HG03439 (cell line): ENCODE measurements at regions not wholly inside any gene's neighbourhood (a gene's known extent, or its start where the extent isn't known, plus 50 kb on each side); places are given as distances from the start of the nearest gene placed in this dataset.
A peak's percentile ranks its signal among the peaks of the same experiment; 100 is the strongest.
"Not testable (repeated sequence)": the region's sequence is repeated elsewhere in the genome, so short reads cannot be mapped to it uniquely, and the experiment has no call there.

Source experiments
- ATAC-seq: cut with Tn5 transposase; IDR thresholded peaks from one replicate; pipeline ENCODE4 v1.9.1; 2021; ENCODE audit warnings: mild to moderate bottlenecking, moderate library complexity; ENCODE audit not compliant: unreplicated experiment

DNA sequence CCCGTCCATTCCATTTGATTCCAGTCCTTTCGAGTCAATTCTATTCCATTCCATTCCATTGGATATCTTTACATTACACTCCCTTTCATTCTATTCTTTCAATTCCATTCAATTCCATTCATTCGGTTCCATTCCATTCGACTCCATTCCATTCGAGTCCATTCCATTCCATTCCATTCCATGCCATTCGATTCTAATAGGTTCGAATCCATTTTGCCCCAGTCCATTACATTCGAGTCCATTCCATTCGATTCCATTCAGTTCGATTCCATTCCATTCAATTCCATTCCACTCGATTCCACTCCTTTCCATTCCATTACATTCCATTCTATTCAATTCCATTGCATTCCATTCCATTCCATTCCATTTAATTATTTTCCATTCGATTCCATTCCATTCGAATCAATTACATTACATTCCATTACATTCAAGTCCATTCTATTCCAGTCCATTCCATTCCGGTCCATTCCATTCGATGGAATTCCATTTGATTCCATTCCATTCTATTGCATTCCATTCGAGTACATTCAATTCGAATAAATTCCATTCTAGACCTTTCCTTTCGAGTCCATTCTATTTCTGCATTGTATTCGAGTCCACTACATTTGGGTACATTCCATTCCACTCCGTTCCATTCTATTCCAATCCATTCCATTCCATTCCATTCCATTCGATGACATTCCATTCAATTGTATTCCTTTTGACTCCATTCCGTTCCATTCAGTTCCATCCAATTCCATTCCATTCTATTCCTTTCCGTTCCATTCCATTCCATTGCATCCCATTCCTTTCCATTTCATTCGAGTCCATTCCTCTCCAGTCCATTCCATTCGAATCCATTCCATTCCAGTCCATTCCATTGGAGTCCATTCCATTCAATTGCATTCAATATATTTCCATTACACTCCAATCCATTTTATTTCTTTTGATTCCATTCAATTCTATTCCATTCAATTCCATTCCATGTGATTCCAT is 2604.8 kb upstream of the TPTE start:
- ATAC-seq = no peak

DNA sequence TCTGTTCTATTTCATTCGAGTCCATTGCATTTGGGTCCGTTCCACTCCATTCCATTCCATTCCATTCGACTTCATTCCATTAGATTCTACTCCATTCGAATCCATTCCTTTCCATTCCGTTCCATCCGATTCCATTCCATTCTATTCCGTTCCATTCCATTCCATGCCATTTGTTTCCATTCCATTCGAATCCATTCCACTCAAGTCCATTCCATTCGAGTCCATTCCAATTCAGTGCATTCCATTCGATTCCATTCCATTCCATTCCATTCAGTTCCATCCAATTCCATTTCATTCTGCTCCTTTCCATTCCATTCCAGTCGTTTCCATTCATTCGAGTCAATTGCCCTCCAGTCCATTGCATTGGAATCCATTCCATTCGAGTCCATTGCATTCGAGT is 2603.7 kb upstream of the TPTE start:
- no peak for ATAC-seq

- peak; percentile 59 for ATAC-seq
Observed at GRCh38 chr21:7925918-7926582, 2595.3 kb upstream of the TPTE start.

- ATAC-seq = not testable (repeated sequence)
Observed at GRCh38 chr21:7928528-7928927, 2592.9 kb upstream of the TPTE start.

GRCh38 chr21:7929586-7929985 is 2591.8 kb upstream of the TPTE start:
- not testable (repeated sequence) for ATAC-seq

DNA sequence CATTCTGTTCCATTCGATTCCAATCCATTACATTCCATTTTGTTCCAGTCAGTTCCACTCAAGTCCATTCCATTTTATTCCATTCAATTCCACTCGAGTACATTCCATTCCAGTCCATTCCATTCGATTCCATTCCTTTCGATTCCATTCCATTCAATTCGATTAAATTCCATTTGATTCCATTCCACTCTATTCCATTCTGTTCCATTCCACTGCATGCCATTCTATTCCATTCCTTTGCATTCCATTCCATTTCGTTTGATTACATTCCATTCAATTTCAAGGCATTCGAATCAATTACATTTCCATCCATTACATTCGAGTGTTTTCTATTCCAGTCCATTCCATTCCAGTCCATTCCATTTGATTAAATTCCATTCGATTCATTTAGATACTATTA is 2590.9 kb upstream of the TPTE start:
- ATAC-seq = not testable (repeated sequence)

- ATAC-seq = not testable (repeated sequence)
Observed at GRCh38 chr21:7932113-7932512, 2589.3 kb upstream of the TPTE start.

DNA sequence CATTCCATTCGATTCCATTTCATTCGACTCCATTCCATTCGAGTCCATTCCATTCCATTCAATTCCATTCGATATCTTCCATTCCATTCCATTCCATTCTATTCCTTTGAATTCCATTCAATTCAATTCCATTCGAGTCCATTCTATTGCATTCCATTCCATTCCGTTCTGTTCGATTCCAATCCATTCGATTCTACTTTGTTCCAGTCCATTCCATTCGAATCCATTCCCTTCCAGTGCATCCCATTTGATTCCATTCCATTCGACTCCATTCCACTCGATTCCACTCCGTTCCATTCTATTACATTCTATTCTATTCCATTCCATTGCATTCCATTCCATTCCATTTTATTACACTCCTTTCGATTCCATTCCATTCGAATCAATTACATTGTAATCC is 2588.5 kb upstream of the TPTE start:
- ATAC-seq = not testable (repeated sequence)

GRCh38 chr21:7933923-7934322 is 2587.5 kb upstream of the TPTE start:
- no peak for ATAC-seq

- not testable (repeated sequence) for ATAC-seq
Observed at GRCh38 chr21:7937297-7937696, 2584.1 kb upstream of the TPTE start.

GRCh38 chr21:7938223-7938622 is 2583.2 kb upstream of the TPTE start:
- ATAC-seq = not testable (repeated sequence)

DNA sequence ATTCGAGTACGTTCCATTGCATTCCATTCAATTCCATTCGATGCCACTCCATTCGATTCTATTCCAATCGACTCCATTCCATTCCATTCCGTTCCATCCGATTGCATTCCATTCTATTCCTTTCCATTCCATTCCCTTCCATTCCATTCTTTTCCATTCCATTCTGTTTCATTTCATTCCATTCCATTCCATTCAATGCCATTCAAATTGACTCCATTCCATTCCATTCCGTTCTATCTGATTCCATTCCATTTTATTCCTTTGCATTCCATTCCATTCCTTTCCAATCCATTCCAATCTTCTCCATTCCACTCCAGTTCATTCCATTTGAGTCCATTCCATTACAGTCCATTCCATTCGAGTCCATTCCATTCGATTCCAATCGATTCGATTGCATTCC is 2580.0 kb upstream of the TPTE start:
- not testable (repeated sequence) for ATAC-seq

DNA sequence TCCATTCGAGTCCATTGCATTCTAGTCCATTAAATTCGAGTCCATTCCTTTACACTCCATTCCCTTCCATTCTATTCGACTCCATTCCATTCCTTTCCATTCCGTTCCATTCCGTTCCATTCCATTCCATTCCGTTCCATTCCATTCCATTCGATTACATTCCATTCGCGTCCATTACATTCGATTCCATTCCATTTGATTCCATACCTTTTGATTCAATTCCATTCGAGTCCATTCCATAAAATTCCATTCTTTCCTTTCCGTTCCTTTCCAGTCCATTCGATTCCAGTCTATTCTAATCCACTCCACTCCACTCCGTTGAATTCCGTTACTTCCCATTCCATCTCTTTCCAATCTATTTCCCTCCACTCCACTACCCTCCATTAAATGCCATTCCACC is 2579.2 kb upstream of the TPTE start:
- ATAC-seq = not testable (repeated sequence)

GRCh38 chr21:7943534-7943933 is 2577.8 kb upstream of the TPTE start:
- ATAC-seq = not testable (repeated sequence)

GRCh38 chr21:7947422-7947821 is 2574.0 kb upstream of the TPTE start:
- no peak for ATAC-seq

DNA sequence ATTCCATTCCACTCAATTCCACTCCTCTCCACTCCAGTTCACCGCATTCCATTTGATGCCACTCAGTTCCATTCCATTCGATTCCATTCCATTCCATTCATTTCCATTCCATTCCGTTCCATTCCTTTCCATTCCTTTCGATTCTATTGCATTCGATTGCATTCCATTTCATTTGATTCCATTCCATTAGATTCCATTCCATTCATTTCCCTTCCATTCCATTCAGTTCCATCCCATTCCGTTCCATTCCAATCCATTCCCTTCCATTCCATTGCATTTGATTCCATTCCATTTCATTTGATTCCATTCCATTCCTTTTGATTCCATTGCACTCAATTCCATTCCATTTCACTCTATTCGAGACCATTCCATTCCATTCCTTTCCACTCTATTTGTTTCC is 2572.7 kb upstream of the TPTE start:
- not testable (repeated sequence) for ATAC-seq

- not testable (repeated sequence) for ATAC-seq
Observed at GRCh38 chr21:7949882-7950281, 2571.5 kb upstream of the TPTE start.

GRCh38 chr21:7951854-7952519 is 2569.4 kb upstream of the TPTE start:
- no peak for ATAC-seq

- no peak for ATAC-seq
Observed at GRCh38 chr21:7952648-7953047, 2568.7 kb upstream of the TPTE start.

- ATAC-seq = no peak
Observed at GRCh38 chr21:7953058-7953457, 2568.3 kb upstream of the TPTE start.

DNA sequence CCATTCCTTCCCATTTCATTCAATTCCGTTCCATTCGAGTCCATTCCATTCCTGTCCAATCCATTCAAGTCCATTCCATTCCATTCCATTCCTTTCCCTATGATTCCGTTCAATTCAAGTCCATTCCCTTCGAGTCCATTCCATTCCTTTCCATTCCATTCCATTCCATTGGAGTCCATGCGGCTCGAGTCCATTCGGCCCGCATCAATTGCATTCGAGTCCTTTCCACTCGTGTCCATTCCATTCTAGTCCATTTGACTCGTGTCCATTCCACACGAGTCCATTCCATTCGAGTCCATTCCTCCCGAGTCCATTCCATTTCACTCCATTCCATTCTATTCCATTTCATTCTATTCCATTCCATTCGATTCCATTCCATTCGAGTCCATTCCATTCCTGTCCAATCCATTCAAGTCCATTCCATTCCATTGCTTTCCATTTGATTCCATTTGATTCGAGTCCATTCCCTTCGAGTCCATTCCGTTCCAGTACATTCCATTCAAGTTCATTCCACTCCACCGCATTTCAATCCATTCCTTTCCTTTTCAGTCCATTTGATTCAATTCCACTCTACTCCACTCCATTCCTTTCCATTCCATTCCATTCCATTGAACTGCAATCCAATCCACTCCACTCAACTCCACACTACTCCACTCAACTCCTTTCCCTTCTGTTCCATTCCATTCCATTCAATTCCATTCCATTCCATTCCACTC is 2565.9 kb upstream of the TPTE start:
- ATAC-seq = not testable (repeated sequence)
